Activated T-cell treated with anti-CD3 and anti-CD28 coated beads, Interleukin-2, amount 50 U/mL, for 1 hour (primary cell): ENCODE measurements at regions not wholly inside any gene's neighbourhood (a gene's known extent, or its start where the extent isn't known, plus 50 kb on each side); places are given as distances from the start of the nearest gene placed in this dataset.

ENCODE experiments used
- DNase-seq: peaks from one replicate; pipeline ENCODE4 v3.0.0-alpha.2; 2020

- no peak for DNase-seq
These were observed 1664.0 kb downstream of the EFNB2 start for GRCh38 chr13:104871456-104871855.

DNA sequence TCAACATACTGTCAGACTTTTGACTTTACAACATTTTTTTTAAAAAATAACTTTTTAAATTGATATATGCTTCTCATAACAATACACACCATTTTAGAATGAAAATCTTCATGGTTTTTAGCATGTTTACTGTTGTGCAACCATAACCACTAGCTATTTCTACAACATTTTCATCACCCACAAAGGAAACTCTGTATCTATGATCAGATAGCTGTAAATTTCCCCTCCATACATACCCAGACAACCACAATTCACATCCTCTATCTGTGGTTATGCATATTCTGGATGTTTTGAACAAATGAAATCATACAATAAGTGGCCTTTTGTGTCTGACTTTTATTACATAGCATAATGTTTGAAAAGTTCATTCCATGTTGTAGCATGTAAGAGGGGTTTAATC is 1666.0 kb downstream of the EFNB2 start:
- no peak for DNase-seq

DNA sequence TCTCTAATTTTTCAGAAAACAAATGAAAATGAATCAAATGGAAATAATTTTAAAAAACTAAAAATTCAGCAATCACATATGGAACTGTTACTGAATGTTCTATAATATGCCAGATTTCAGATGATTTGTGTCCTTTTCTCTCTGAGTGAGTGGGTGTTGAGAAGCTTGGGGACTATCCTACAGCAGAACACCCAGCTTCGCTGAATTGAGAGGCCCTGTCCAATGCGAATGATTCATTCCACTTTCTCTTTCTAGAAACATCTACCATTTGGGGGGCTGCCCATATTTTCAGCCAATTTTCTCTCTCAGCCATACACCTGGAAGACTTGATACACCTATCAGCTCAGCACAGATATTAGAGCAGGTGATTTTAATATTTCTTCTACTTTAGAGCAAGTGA is 1666.7 kb downstream of the EFNB2 start:
- no peak for DNase-seq

DNA sequence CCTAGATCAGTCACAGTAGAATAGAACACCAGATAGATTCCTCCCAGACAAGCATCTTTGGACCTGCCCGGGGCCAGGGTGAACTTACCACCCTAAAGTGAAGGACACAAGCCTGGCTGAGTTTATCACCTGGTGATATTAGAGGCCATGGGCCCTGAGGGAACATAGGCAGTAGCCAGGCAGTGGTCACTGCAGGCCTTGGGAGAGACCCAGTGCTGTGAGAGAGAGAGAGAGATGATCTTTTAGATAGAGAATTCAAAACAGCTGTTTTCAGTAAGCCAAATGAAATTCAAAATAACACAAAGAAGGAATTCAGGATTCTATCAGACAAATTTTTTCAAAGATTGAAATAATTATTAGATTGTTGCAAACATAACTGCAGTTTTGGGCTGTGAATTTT is 1679.9 kb downstream of the EFNB2 start:
- DNase-seq, result no peak

DNA sequence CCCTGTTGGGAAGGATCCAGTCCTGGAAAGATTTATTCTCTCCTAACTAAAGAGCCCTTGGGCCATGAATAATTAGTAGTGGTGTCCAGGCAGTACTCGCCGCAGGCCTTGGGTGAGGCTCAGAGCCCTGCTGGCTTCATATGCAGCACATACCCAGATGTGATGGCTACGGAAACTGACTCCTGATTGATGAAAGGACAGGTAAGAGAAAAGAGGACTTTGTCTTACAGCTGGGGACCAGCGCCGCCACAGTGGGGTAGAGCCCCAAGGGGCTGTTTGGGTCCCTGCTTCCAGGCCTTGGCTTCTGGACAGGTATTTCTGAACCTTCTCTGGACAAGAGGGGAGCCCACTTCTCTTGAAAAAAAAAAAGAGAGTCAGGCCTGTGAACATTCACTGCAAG is 1680.8 kb downstream of the EFNB2 start:
- no peak for DNase-seq

DNA sequence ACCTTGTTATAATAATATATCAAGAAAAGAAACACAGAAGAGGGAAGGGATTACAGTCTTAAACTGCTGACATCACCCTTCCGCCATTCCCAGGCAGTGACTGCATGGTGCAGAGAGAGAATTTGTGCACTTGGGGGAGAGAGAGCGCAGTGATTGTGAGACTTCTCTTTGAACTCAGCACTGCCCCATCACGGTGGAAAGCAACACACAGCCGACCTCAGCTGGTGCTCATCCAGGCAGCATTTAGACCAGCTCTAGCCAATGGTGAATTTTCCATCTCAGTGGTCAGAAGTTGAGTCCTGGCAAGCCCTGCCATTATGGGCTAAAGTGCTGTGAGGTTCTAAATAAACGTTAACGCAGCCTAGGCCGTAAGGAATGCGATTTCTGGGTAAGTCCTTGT is 1681.5 kb downstream of the EFNB2 start:
- no peak for DNase-seq

- no peak for DNase-seq
These were observed 1687.5 kb downstream of the EFNB2 start for GRCh38 chr13:104847922-104848321.

DNA sequence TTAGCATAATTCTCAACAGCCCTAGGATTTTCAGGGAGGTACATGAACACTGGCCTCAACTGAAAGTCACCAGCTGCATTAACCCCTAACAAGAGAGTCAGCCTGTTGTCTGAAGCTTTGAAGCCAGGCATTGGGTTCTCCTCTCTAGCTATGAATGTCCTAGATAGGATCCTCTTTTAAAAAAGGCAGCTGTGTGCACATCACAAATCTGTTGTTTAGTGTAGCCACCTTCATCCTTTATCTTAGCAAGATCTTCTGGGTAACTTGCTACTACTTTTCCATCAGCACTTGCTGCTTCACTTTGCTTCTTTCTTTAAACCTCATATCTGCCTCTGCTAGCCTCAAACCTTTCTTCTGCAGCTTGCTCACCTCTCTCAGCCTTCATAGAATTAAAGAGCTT is 1692.1 kb downstream of the EFNB2 start:
- no peak for DNase-seq

GRCh38 chr13:104841110-104841509 is 1694.4 kb downstream of the EFNB2 start:
- no peak for DNase-seq

DNA sequence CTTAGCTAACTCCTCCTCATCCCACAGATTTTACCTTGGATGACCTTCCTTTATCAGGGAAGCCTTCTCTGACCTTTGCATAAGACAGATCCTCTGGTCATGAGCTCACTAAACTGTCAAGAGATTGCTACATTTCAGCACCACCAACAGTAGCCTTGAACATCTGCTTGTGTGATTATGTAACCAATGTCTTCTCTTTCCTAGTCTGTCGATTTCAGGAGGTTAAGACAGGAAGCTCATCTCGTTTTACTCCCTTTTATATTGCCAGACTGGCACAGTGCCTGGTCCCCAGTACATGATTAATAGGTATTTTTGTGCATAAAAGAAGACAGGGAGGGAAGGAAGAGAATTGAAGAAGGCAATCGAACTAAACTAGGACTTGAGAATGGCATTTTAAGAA is 1697.7 kb downstream of the EFNB2 start:
- DNase-seq, result no peak

GRCh38 chr13:104833221-104833620 is 1702.2 kb downstream of the EFNB2 start:
- DNase-seq, result no peak

DNA sequence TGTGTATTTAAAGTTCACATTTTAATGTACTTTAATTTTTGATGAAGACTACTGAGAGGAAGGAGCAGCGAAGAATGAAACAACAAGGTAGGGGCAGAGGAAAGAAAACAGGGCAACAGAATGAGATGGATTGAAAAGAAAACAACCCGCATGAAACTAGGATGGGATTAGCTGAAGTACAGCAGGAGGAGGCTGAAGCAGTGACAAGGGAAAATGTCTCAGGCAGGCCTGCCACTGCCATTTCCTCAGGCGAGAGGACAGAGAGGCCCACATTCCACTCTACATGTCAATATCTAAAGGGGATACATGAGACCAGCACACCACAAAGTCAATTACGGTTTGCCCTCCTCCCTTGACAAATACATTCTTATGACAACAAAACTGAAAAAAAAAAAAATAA is 1703.2 kb downstream of the EFNB2 start:
- DNase-seq, result no peak

- no peak for DNase-seq
These were observed 1703.6 kb downstream of the EFNB2 start for GRCh38 chr13:104831831-104832230.

GRCh38 chr13:104823709-104824108 is 1711.8 kb downstream of the EFNB2 start:
- no peak for DNase-seq

GRCh38 chr13:104823071-104823470 is 1712.4 kb downstream of the EFNB2 start:
- DNase-seq, result no peak

DNA sequence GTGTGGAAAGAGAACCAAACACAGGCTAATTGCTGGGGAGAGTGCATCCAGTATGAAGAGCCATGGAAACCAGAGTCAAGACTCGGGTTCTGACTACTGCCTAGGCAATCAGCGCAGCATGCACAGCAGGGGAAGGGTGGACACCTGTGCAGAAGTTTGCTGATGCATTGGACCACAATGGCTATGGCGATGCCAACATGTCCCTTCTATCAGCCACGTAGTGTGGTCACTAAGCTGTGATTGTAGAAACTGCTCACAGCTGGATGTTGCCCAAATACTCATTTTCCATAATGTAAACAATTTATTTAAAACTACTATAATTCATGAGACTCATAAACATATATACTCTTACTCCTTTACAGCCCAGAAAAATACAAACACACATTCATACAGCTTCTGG is 1718.2 kb downstream of the EFNB2 start:
- no peak for DNase-seq

GRCh38 chr13:104816726-104817125 is 1718.7 kb downstream of the EFNB2 start:
- no peak for DNase-seq

DNA sequence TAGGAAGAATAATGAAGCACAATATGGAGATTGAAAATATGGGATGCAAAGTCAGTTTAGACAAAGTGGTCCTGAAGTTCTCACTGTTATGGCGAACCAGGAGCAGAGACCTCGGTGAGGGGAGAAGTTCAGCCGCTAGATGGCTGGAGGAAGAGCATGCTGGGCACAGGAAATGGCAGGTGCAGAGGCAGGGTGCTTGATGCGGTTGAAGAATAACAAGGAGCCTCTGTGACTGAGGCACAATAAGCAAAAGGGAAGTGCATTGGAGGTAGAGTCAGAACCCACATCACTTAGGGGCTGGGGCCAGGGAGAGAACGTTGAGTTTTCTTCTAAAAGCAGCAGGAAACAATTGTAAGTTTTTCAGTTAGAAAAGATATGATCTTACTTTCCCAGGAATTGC is 1725.2 kb downstream of the EFNB2 start:
- no peak for DNase-seq

DNA sequence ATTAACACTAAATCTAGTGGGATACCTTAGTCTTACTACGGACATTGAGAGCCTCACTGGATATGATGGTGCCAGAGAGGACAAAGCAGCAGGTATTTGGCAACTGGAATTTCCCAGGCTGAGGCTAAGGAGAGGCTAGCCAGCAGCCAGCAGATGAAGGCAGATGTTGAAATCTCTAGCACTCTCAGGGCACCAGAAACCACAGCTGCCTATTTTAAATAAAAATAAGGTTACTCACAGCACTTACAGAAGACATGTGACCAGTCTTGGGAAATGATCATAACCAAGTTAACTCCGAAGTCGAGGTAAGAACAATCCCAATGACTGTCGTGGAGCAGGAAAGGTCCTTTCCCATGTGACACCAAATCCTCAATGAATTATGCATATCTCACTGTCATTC is 1726.0 kb downstream of the EFNB2 start:
- DNase-seq, result no peak

- DNase-seq, result no peak
These were observed 1730.1 kb downstream of the EFNB2 start for GRCh38 chr13:104805346-104805745.

DNA sequence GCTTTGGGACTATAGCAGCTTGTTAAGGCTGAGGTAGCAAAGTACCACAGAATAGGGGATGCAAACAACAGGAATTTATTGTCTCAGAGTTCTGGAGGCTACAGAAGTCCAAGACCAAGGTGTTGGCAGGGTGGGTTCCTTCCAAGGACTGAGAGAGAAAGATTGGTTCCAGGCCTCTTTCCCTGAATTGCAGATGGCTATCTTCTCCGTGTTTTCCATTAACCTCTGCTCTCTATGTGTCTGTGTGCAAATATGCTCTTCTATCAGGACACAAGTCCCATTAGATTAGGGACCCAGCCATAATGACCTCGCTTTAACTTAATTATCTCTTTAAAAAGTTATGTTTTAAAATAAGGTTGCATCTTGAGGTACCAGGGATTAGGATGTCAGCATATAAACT is 1732.9 kb upstream of the SLC10A2 start:
- DNase-seq, result no peak

- no peak for DNase-seq
These were observed 1732.3 kb upstream of the SLC10A2 start for GRCh38 chr13:104798486-104798885.

- DNase-seq, result no peak
These were observed 1730.4 kb upstream of the SLC10A2 start for GRCh38 chr13:104796581-104796980.

DNA sequence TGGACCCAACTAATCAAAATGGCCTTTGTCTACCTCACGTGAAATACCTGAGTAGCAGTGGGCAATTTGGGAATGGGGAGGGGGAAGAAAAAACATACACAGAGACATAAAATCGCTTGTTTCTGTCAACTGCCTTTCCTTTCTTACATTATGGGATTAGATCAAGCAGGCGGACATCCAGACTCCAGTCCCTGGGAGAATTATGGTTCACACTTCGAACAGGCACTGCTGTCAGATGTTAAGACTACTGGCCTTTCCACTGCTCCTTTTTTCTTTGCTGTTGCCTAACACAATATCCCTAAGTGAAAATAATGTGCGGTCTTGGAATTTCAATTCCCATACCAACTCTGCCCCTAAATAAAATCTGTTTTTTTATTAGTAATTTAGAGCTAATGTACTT is 1719.7 kb upstream of the SLC10A2 start:
- no peak for DNase-seq

GRCh38 chr13:104784891-104785290 is 1718.7 kb upstream of the SLC10A2 start:
- no peak for DNase-seq

- no peak for DNase-seq
These were observed 1716.5 kb upstream of the SLC10A2 start for GRCh38 chr13:104782741-104783140.
